ENCODE measurements at regions not wholly inside any gene's neighbourhood (a gene's known extent, or its start where the extent isn't known, plus 50 kb on each side); places are given as distances from the start of the nearest gene placed in this dataset.

- Histone ChIP-seq H3K27me3 (ENCODE audit: insufficient read depth, low read depth) (no peaks in the 10 kb centered on the region), H3K4me3 (IDR thresholded peaks at IDR 0.05; ENCODE audit: insufficient read depth, low read depth, low read length) (no peak overlapping the region)
- no peak for TF ChIP-seq CTCF (conservative IDR thresholded peaks at IDR 0.05; ENCODE audit: low read depth, low read length)
These were observed 146.8 kb downstream of the MEX3B start for GRCh38 chr15:81899024-81899423.

GRCh38 chr15:81897057-81897677, 148.7 kb downstream of the MEX3B start:
- H3K4me2 ChIP-seq = no peak overlapping the region
- no peak for TF ChIP-seq CTCF (conservative IDR thresholded peaks at IDR 0.05; ENCODE audit: low read depth, low read length)
- no peak overlapping the region for H3K27ac ChIP-seq
- H2AFZ ChIP-seq (ENCODE audit: low read depth) = no peak overlapping the region
- H3K27me3 ChIP-seq (ENCODE audit: insufficient read depth, low read depth) = no peaks in the 10 kb centered on the region
- no peaks in the 10 kb centered on the region for H3K79me2 ChIP-seq (ENCODE audit: insufficient read depth, low read depth)
- no peak overlapping the region for H3K9ac ChIP-seq
- no peaks in the 10 kb centered on the region for H4K20me1 ChIP-seq (ENCODE audit: insufficient read depth)
- no peaks in the 10 kb centered on the region for H3K36me3 ChIP-seq (ENCODE audit: insufficient read depth)
- H3K4me1 ChIP-seq (ENCODE audit: low read depth, poor library complexity, severe bottlenecking) = no peaks in the 10 kb centered on the region
- no peak overlapping the region for H3K4me3 ChIP-seq (IDR thresholded peaks at IDR 0.05; ENCODE audit: insufficient read depth, low read depth, low read length)

More at GRCh38 chr15:81899024-81899423, 146.8 kb downstream of the MEX3B start:
- Histone ChIP-seq H2AFZ (ENCODE audit: low read depth) (no peak overlapping the region), H3K4me1 (ENCODE audit: low read depth, poor library complexity, severe bottlenecking) (no peaks in the 10 kb centered on the region), H3K79me2 (ENCODE audit: insufficient read depth, low read depth) (no peaks in the 10 kb centered on the region), H3K36me3 (ENCODE audit: insufficient read depth) (no peaks in the 10 kb centered on the region), H3K9ac (no peak overlapping the region), H3K4me2 (no peak overlapping the region), H4K20me1 (ENCODE audit: insufficient read depth) (no peaks in the 10 kb centered on the region), H3K27ac (no peak overlapping the region)

- Histone ChIP-seq H3K4me3 (IDR thresholded peaks at IDR 0.05; ENCODE audit: insufficient read depth, low read depth, low read length) (no peak overlapping the region), H3K4me2 (no peak overlapping the region), H3K27me3 (ENCODE audit: insufficient read depth, low read depth) (no peaks in the 10 kb centered on the region), H4K20me1 (ENCODE audit: insufficient read depth) (no peaks in the 10 kb centered on the region), H3K79me2 (ENCODE audit: insufficient read depth, low read depth) (no peaks in the 10 kb centered on the region), H3K27ac (no peak overlapping the region), H3K4me1 (ENCODE audit: low read depth, poor library complexity, severe bottlenecking) (no peaks in the 10 kb centered on the region), H3K9ac (no peak overlapping the region), H2AFZ (ENCODE audit: low read depth) (no peak overlapping the region), H3K36me3 (ENCODE audit: insufficient read depth) (no peaks in the 10 kb centered on the region)
- TF ChIP-seq CTCF (conservative IDR thresholded peaks at IDR 0.05; ENCODE audit: low read depth, low read length) = no peak
These were observed 149.5 kb downstream of the MEX3B start for GRCh38 chr15:81896356-81896755.

GRCh38 chr15:81895723-81896122, 150.1 kb downstream of the MEX3B start:
- no peak overlapping the region for H3K27ac ChIP-seq
- no peaks in the 10 kb centered on the region for H3K4me1 ChIP-seq (ENCODE audit: low read depth, poor library complexity, severe bottlenecking)
- H3K27me3 ChIP-seq (ENCODE audit: insufficient read depth, low read depth) = no peaks in the 10 kb centered on the region
- TF ChIP-seq CTCF (conservative IDR thresholded peaks at IDR 0.05; ENCODE audit: low read depth, low read length) = no peak
- H4K20me1 ChIP-seq (ENCODE audit: insufficient read depth) = no peaks in the 10 kb centered on the region
- H2AFZ ChIP-seq (ENCODE audit: low read depth) = no peak overlapping the region
- no peaks in the 10 kb centered on the region for H3K79me2 ChIP-seq (ENCODE audit: insufficient read depth, low read depth)
- H3K4me3 ChIP-seq (IDR thresholded peaks at IDR 0.05; ENCODE audit: insufficient read depth, low read depth, low read length) = no peak overlapping the region
- H3K9ac ChIP-seq = no peak overlapping the region
- no peaks in the 10 kb centered on the region for H3K36me3 ChIP-seq (ENCODE audit: insufficient read depth)
- no peak overlapping the region for H3K4me2 ChIP-seq

Data from KMS-11 (cell line).